PC-9 (cell line): ENCODE measurements at regions not wholly inside any gene's neighbourhood (a gene's known extent, or its start where the extent isn't known, plus 50 kb on each side); places are given as distances from the start of the nearest gene placed in this dataset.

ENCODE experiments used
- BruUV-seq: library from RNA; stranded (reverse); fragments of 400-500 nt; replicated peaks from 2 replicates; lab custom pipeline; 2021; lab: Mats Ljungman, UMichigan
- CTCF ChIA-PET: fragments of 300-600 bp; sonication (Branson Sonifier 250); formaldehyde crosslinking; loops from one replicate; lab custom pipeline; 2022; ENCODE audit warnings: antibody characterized with exemption; lab: Charles Lee
- POLR2A ChIA-PET: fragments of 300-600 bp; sonication (Branson Sonifier 250); formaldehyde crosslinking; loops from one replicate; lab custom pipeline; 2022; ENCODE audit warnings: antibody characterized with exemption; ENCODE audit not compliant: unreplicated experiment; lab: Charles Lee
- DNase-seq, 2 experiments: peaks; one replicate each; pipeline versions ENCODE4 v3.0.0 to v3.0.0-alpha.2; 2015 to 2022; ENCODE audit warnings: mixed read lengths in 1 of 2
- H2AFZ ChIP-seq: fragments of 200-600 bp; sonication (generic); 2 replicates; pipeline ENCODE4 v1.8.1; 2017; ENCODE audit warnings: antibody characterized with exemption
- H3F3A ChIP-seq: fragments of 200-600 bp; sonication (generic); 2 replicates; pipeline ENCODE4 v1.8.1; 2017; ENCODE audit warnings: antibody characterized with exemption, mild to moderate bottlenecking, low read depth; ENCODE audit not compliant: insufficient read depth
- H3K27ac ChIP-seq: fragments of 200-600 bp; sonication (generic); 2 replicates; pipeline ENCODE4 v1.6.1; 2016; ENCODE audit warnings: mixed run types
- H3K27me3 ChIP-seq: fragments of 200-600 bp; sonication (generic); 2 replicates; pipeline ENCODE4 v1.6.1; 2016; ENCODE audit warnings: low read depth, mixed run types; ENCODE audit not compliant: insufficient read depth
- H3K36me3 ChIP-seq: fragments of 200-600 bp; sonication (generic); 2 replicates; pipeline ENCODE4 v1.6.1; 2016; ENCODE audit warnings: low read depth, mixed run types
- H3K4me1 ChIP-seq: fragments of 200-600 bp; sonication (generic); replicated peaks from 2 replicates; pipeline ENCODE4 v1.6.1; 2016; ENCODE audit warnings: mixed run types; ENCODE audit not compliant: insufficient read depth
- H3K4me2 ChIP-seq: fragments of 200-600 bp; sonication (generic); 2 replicates; pipeline ENCODE4 v1.6.1; 2017; ENCODE audit warnings: mixed run types
- H3K4me3 ChIP-seq: fragments of 200-600 bp; sonication (generic); 2 replicates; pipeline ENCODE4 v1.6.1; 2016; ENCODE audit warnings: mixed run types
- H3K79me2 ChIP-seq: fragments of 200-600 bp; sonication (generic); 2 replicates; pipeline ENCODE4 v1.6.1; 2017; ENCODE audit warnings: low read depth, mixed run types
- H3K9me2 ChIP-seq: fragments of 200-600 bp; sonication (generic); 2 replicates; pipeline ENCODE4 v1.8.1; 2017; ENCODE audit warnings: mild to moderate bottlenecking; ENCODE audit not compliant: insufficient read depth
- H3K9me3 ChIP-seq: fragments of 200-600 bp; sonication (generic); 2 replicates; pipeline ENCODE4 v1.8.1; 2016; ENCODE audit warnings: low read depth; ENCODE audit not compliant: insufficient read depth
- H4K20me1 ChIP-seq: fragments of 200-600 bp; sonication (generic); 2 replicates; pipeline ENCODE4 v1.8.1; 2017; ENCODE audit not compliant: insufficient read depth
- CTCF ChIP-seq: fragments of 200-600 bp; sonication (generic); conservative IDR thresholded peaks from 2 replicates; pipeline ENCODE4 v1.6.1; 2017; ENCODE audit warnings: mixed run types, antibody characterized with exemption, mild to moderate bottlenecking, moderate library complexity
- EZH2 ChIP-seq: fragments of 200-600 bp; sonication (generic); IDR thresholded peaks from 2 replicates; pipeline ENCODE4 v1.8.0; 2017; ENCODE audit warnings: antibody characterized with exemption, low read depth
- intact Hi-C: fragments of 100-400 bp; cut with micrococcal nuclease; formaldehyde crosslinking; loops from one replicate; pipeline ENCODE4 v1.10.0; 2022; ENCODE audit not compliant: unreplicated experiment

GRCh38 chr1:213826891-213827290 lies 160.9 kb upstream of the PROX1 start:
- H3K9me3 ChIP-seq: 0 out of 2 replicates have a peak, but pooled peaks cover 5% of the 10 kb centered on the region
- H4K20me1 ChIP-seq: no peaks in the 10 kb centered on the region
- H3K27ac ChIP-seq: no peak overlapping the region
- POLR2A ChIA-PET: no interaction called here
- intact Hi-C loops: no loop called here
- H3K36me3 ChIP-seq: no peaks in the 10 kb centered on the region
- no peaks in the 10 kb centered on the region for H3K79me2 ChIP-seq
- no peaks in the 10 kb centered on the region for H3F3A ChIP-seq
- H3K27me3 ChIP-seq: no peaks in the 10 kb centered on the region
- BruUV-seq: no TSS peak
- H2AFZ ChIP-seq: no peak overlapping the region
- no peak overlapping the region for H3K4me2 ChIP-seq
- no peak for DNase-seq
- CTCF ChIA-PET: no interaction called here
- no peaks in the 10 kb centered on the region for H3K9me2 ChIP-seq
- no peak overlapping the region for H3K4me3 ChIP-seq
- H3K4me1 ChIP-seq: no peaks in the 10 kb centered on the region
- TF ChIP-seq CTCF (no peak), EZH2 (no peak)

- Histone ChIP-seq H3K4me2 (no peak overlapping the region), H3K4me1 (no peaks in the 10 kb centered on the region), H3F3A (no peaks in the 10 kb centered on the region), H4K20me1 (no peaks in the 10 kb centered on the region), H2AFZ (no peak overlapping the region), H3K9me3 (0 out of 2 replicates have a peak, but pooled peaks cover 5% of the 10 kb centered on the region), H3K9me2 (no peaks in the 10 kb centered on the region), H3K36me3 (no peaks in the 10 kb centered on the region), H3K27ac (no peak overlapping the region), H3K79me2 (no peaks in the 10 kb centered on the region), H3K4me3 (no peak overlapping the region), H3K27me3 (no peaks in the 10 kb centered on the region)
- no peak for DNase-seq
- BruUV-seq: no TSS peak
- TF ChIP-seq CTCF: no peak
- TF ChIP-seq EZH2: no peak
- POLR2A ChIA-PET: no interaction called here
- intact Hi-C loops: no loop called here
- CTCF ChIA-PET: no interaction called here
These were observed 158.9 kb upstream of the PROX1 start for GRCh38 chr1:213828867-213829266.

GRCh38 chr1:213829780-213830179 lies 158.0 kb upstream of the PROX1 start:
- intact Hi-C loops: no loop called here
- Histone ChIP-seq H3K27me3 (no peaks in the 10 kb centered on the region), H3K9me2 (no peaks in the 10 kb centered on the region), H4K20me1 (no peaks in the 10 kb centered on the region), H3K4me1 (no peaks in the 10 kb centered on the region), H3K79me2 (no peaks in the 10 kb centered on the region), H3K27ac (no peak overlapping the region), H3K9me3 (no peaks in the 10 kb centered on the region), H3F3A (no peaks in the 10 kb centered on the region), H3K36me3 (no peaks in the 10 kb centered on the region), H3K4me2 (no peak overlapping the region), H3K4me3 (no peak overlapping the region), H2AFZ (no peak overlapping the region)
- CTCF ChIA-PET: no interaction called here
- no peak for DNase-seq
- no TSS peak for BruUV-seq
- TF ChIP-seq EZH2: no peak
- TF ChIP-seq CTCF: no peak
- POLR2A ChIA-PET: no interaction called here
